HL-60 (cell line): ENCODE measurements at regions not wholly inside any gene's neighbourhood (a gene's known extent, or its start where the extent isn't known, plus 50 kb on each side); places are given as distances from the start of the nearest gene placed in this dataset.

ENCODE experiments used
- SPI1 ChIP-seq: IDR thresholded peaks from 2 replicates; pipeline ENCODE4 v1.6.1; 2012; ENCODE audit warnings: low read depth, mild to moderate bottlenecking, borderline replicate concordance
- TF ChIP-seq, protein P1 (sequence below): IDR thresholded peaks from one replicate; pipeline ENCODE4 v1.5.1; 2011; ENCODE audit warnings: low read length, control low read depth, inconsistent platforms; ENCODE audit not compliant: insufficient read depth
- TF ChIP-seq, protein P2 (sequence below): IDR thresholded peaks from 2 replicates; pipeline ENCODE4 v1.6.1; 2012; ENCODE audit warnings: low read depth; ENCODE audit not compliant: insufficient replicate concordance

DNA sequence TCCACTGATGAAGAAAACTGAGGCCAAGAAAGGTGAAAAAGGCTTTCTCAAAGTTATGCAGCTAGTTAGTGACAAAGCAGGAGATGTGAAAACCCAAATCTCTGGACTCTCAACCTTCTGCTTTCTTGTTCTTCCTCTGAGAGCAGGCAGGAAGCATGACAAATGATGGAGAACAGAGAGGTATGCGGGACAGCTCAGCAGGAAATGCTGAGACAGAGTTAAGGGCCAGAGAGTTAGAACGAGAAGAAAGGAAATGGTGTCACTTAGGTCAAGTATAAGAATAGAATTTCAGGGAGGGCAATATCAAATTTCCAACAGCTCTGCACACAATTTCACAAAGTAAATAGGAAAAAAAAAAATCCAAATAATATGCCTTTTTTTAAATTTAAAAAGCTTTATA, 67.6 kb upstream of the ARHGAP42 start:
- TF ChIP-seq, protein P1, sequence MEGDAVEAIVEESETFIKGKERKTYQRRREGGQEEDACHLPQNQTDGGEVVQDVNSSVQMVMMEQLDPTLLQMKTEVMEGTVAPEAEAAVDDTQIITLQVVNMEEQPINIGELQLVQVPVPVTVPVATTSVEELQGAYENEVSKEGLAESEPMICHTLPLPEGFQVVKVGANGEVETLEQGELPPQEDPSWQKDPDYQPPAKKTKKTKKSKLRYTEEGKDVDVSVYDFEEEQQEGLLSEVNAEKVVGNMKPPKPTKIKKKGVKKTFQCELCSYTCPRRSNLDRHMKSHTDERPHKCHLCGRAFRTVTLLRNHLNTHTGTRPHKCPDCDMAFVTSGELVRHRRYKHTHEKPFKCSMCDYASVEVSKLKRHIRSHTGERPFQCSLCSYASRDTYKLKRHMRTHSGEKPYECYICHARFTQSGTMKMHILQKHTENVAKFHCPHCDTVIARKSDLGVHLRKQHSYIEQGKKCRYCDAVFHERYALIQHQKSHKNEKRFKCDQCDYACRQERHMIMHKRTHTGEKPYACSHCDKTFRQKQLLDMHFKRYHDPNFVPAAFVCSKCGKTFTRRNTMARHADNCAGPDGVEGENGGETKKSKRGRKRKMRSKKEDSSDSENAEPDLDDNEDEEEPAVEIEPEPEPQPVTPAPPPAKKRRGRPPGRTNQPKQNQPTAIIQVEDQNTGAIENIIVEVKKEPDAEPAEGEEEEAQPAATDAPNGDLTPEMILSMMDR: no peak
- TF ChIP-seq SPI1: no peak
- TF ChIP-seq, protein P2, sequence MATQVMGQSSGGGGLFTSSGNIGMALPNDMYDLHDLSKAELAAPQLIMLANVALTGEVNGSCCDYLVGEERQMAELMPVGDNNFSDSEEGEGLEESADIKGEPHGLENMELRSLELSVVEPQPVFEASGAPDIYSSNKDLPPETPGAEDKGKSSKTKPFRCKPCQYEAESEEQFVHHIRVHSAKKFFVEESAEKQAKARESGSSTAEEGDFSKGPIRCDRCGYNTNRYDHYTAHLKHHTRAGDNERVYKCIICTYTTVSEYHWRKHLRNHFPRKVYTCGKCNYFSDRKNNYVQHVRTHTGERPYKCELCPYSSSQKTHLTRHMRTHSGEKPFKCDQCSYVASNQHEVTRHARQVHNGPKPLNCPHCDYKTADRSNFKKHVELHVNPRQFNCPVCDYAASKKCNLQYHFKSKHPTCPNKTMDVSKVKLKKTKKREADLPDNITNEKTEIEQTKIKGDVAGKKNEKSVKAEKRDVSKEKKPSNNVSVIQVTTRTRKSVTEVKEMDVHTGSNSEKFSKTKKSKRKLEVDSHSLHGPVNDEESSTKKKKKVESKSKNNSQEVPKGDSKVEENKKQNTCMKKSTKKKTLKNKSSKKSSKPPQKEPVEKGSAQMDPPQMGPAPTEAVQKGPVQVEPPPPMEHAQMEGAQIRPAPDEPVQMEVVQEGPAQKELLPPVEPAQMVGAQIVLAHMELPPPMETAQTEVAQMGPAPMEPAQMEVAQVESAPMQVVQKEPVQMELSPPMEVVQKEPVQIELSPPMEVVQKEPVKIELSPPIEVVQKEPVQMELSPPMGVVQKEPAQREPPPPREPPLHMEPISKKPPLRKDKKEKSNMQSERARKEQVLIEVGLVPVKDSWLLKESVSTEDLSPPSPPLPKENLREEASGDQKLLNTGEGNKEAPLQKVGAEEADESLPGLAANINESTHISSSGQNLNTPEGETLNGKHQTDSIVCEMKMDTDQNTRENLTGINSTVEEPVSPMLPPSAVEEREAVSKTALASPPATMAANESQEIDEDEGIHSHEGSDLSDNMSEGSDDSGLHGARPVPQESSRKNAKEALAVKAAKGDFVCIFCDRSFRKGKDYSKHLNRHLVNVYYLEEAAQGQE: no peak
